ENCODE measurements at regions not wholly inside any gene's neighbourhood (a gene's known extent, or its start where the extent isn't known, plus 50 kb on each side); places are given as distances from the start of the nearest gene placed in this dataset.

DNA sequence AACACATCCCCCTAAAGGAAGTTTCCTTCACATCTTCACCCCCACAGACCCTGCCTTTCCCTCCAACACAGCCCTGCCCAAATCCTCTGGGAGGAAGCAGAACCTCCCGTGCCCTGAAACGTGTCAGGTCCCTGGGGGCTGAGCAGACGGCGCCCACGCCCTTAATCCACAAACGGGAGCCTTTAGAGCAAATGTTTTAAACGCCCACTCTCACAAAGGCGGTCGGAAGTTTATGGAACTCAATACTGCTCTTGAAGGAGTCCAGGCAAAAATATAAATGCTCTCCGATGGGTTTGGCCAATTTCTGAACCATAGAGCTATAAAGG is 237.1 kb upstream of the AFDN start:
- no peak for DNase-seq

DNA sequence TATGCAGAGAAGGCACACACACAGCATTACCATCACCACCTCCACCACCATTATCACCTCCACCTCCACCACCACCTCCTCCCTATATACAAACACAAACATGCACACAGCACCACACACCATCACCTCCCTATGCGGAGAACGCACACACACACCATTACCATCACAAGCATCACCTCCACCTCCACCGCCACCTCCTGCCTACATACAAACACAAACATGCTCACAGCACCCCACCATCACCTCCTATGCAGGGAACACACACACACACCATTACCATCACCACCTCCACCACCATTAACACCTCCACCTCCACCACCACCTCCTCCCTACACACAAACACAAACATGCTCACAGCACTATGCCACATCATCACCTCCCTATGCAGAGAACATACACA is 236.5 kb upstream of the AFDN start:
- DNase-seq: no peak

All from NCI-H510A treated with DMSO at 0.1 percent for 48 hours (cell line).